GM23248 (cell line): ENCODE measurements at regions not wholly inside any gene's neighbourhood (a gene's known extent, or its start where the extent isn't known, plus 50 kb on each side); places are given as distances from the start of the nearest gene placed in this dataset.

Source experiments
- DNase-seq: peaks from one replicate; pipeline ENCODE4 v3.0.0-alpha.2; 2015
- H2AFZ ChIP-seq: fragments of 200-600 bp; sonication (generic); 2 replicates; pipeline ENCODE4 v1.6.1; 2016; ENCODE audit warnings: antibody characterized with exemption
- H3F3A ChIP-seq: fragments of 200-600 bp; sonication (generic); 2 replicates; pipeline ENCODE4 v1.6.1; 2016; ENCODE audit warnings: mild to moderate bottlenecking, antibody characterized with exemption, mixed run types; ENCODE audit not compliant: insufficient read depth
- H3K27ac ChIP-seq: fragments of 200-600 bp; sonication (generic); 2 replicates; pipeline ENCODE4 v1.5.1; 2016; ENCODE audit warnings: mild to moderate bottlenecking
- H3K27me3 ChIP-seq: fragments of 200-600 bp; sonication (generic); replicated peaks from 2 replicates; pipeline ENCODE4 v1.6.1; 2016; ENCODE audit warnings: mild to moderate bottlenecking; ENCODE audit not compliant: insufficient read depth
- H3K36me3 ChIP-seq: fragments of 200-600 bp; sonication (generic); 2 replicates; pipeline ENCODE4 v1.6.1; 2016; ENCODE audit warnings: low read depth, mild to moderate bottlenecking
- H3K4me1 ChIP-seq: fragments of 200-600 bp; sonication (generic); 2 replicates; pipeline ENCODE4 v1.6.1; 2016; ENCODE audit warnings: mild to moderate bottlenecking; ENCODE audit not compliant: insufficient read depth
- H3K4me2 ChIP-seq: fragments of 200-600 bp; sonication (generic); one replicate; pipeline ENCODE4 v1.6.1; 2016; ENCODE audit warnings: mild to moderate bottlenecking; ENCODE audit not compliant: unreplicated experiment
- H3K4me3 ChIP-seq: fragments of 200-600 bp; sonication (generic); 2 replicates; pipeline ENCODE4 v1.5.1; 2016; ENCODE audit warnings: mild to moderate bottlenecking
- H3K79me2 ChIP-seq: fragments of 200-600 bp; sonication (generic); 2 replicates; pipeline ENCODE4 v1.6.1; 2016; ENCODE audit warnings: mild to moderate bottlenecking; ENCODE audit not compliant: insufficient read depth
- H3K9ac ChIP-seq: fragments of 200-600 bp; sonication (generic); 2 replicates; pipeline ENCODE4 v1.6.1; 2016; ENCODE audit warnings: mild to moderate bottlenecking
- H3K9me2 ChIP-seq: fragments of 200-600 bp; sonication (generic); 2 replicates; pipeline ENCODE4 v1.6.1; 2016; ENCODE audit warnings: mixed run types, mild to moderate bottlenecking, moderate library complexity; ENCODE audit not compliant: insufficient read depth
- H3K9me3 ChIP-seq: fragments of 200-600 bp; sonication (generic); one replicate; pipeline ENCODE4 v1.6.1; 2017; ENCODE audit warnings: low read depth
- H4K20me1 ChIP-seq: fragments of 200-600 bp; sonication (generic); 2 replicates; pipeline ENCODE4 v1.6.0; 2016; ENCODE audit not compliant: insufficient read depth
- EZH2 ChIP-seq: fragments of 200-600 bp; sonication (generic); IDR thresholded peaks from 2 replicates; pipeline ENCODE4 v1.6.1; 2018; ENCODE audit warnings: antibody characterized with exemption, mild to moderate bottlenecking; ENCODE audit not compliant: insufficient read depth, poor library complexity, severe bottlenecking
- EZH2phosphoT487 ChIP-seq: fragments of 200-600 bp; sonication (generic); IDR thresholded peaks from 2 replicates; pipeline ENCODE4 v1.6.1; 2018; ENCODE audit warnings: antibody characterized with exemption, moderate library complexity, mild to moderate bottlenecking, low read depth; ENCODE audit not compliant: insufficient read depth
- WGBS, 2 experiments: methylation state at CpG; one replicate each; pipeline ENCODE4 v1.1.6; 2015 to 2017; ENCODE audit warnings: low lambda C conversion rate in 2 of 2, low coverage in 1 of 2; ENCODE audit errors: missing lambda C conversion rate in 2 of 2; 5-methylcytosine and 5-hydroxymethylcytosine counted together
- in situ Hi-C: fragments of 300-500 bp; cut with MboI; formaldehyde crosslinking; loops from 2 replicates; pipeline ENCODE4 v1.15.0; 2020

DNA sequence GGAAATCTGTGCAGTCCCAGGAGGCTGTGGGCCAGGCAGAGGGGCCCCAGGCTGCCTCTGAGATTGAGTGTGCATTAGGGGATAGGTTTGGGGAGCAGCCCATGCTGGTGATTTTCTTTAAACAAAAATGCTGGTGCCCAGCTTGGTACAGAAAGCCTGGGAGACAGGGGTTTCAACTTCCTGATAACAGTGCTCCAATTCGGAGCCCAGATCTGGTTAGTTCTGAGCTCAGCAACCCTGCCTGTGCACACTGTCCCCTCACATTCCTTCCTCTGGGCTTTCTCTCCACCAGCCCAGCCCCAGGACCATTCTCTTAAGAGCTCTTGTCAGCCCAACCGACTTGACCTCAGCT is 379.2 kb upstream of the ZMIZ1 start:
- Histone ChIP-seq H3K9ac (no peak overlapping the region), H3K79me2 (no peaks in the 10 kb centered on the region), H3K9me2 (no peaks in the 10 kb centered on the region), H3K27me3 (no peaks in the 10 kb centered on the region), H4K20me1 (no peaks in the 10 kb centered on the region), H3F3A (no peaks in the 10 kb centered on the region), H3K36me3 (no peaks in the 10 kb centered on the region), H3K4me1 (peaks cover 6% of the 10 kb centered on the region; the same call in 1 of the 2 replicates), H3K4me2 (no peak overlapping the region), H3K4me3 (no peak overlapping the region), H2AFZ (no peak overlapping the region), H3K27ac (no peak overlapping the region), H3K9me3 (no peaks in the 10 kb centered on the region)
- no peak for TF ChIP-seq EZH2
- no peak for TF ChIP-seq EZH2phosphoT487
- in situ Hi-C loops, result no loop called here
- 74 to 81% methylated on average over 2 of the region's 2 CpGs for WGBS, 2 experiments
- DNase-seq, result no peak

GRCh38 chr10:78690354-78691111 is 378.2 kb upstream of the ZMIZ1 start:
- no peaks in the 10 kb centered on the region for H3K9me2 ChIP-seq
- no peaks in the 10 kb centered on the region for H3K27me3 ChIP-seq
- in situ Hi-C loops, result no loop called here
- WGBS, 2 experiments, result 98 to 100% methylated on average over 3 of the region's 3 CpGs
- H3K79me2 ChIP-seq, result no peaks in the 10 kb centered on the region
- no peak overlapping the region for H2AFZ ChIP-seq
- H3K9me3 ChIP-seq, result no peaks in the 10 kb centered on the region
- H3K9ac ChIP-seq, result no peak overlapping the region
- H3K4me1 ChIP-seq, result peaks cover 6% of the 10 kb centered on the region; the same call in 1 of the 2 replicates
- no peak for DNase-seq
- H3K4me3 ChIP-seq, result no peak overlapping the region
- H3K36me3 ChIP-seq, result no peaks in the 10 kb centered on the region
- H3K27ac ChIP-seq, result no peak overlapping the region
- H4K20me1 ChIP-seq, result no peaks in the 10 kb centered on the region
- H3K4me2 ChIP-seq, result no peak overlapping the region
- no peak for TF ChIP-seq EZH2
- no peak for TF ChIP-seq EZH2phosphoT487
- no peaks in the 10 kb centered on the region for H3F3A ChIP-seq

DNA sequence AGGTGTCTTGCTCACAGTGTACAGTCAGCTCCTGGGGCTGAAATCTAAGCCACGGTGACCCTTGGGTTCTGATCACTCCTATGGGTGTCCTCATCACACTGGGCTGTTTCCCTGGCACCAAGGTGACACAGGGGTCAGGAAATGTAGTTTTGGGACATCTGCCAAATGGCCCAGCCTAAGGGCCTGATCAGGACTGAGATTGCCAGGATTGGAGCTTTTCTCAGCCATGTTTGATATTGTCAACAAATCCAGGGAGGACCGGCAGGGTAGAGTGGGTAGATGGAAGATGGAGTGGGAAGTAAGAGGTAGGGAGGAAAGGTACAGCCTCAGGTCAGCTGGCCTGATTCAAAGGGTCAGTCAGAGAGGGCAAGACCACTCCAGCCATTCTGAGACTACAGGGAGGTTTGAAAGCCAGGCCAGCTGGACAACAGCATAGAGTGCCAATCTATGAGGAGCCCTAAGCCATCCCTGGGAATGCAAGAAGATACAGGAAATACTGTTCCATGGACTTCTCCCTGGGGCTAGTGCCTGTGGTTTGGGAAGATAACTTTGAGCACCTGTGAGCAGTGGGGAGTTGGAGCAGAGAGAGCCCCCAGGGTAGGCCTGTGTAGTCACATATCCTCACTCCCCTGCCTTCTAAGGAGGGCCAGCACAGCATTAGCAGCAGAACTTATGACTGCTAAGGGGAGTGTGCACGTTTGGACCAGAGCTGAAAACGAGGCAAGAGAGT is 377.3 kb upstream of the ZMIZ1 start:
- H3K27me3 ChIP-seq, result no peaks in the 10 kb centered on the region
- no peak overlapping the region for H3K4me2 ChIP-seq
- no peak overlapping the region for H2AFZ ChIP-seq
- no peaks in the 10 kb centered on the region for H3F3A ChIP-seq
- 65 to 72% methylated on average over 4 of the region's 4 CpGs for WGBS, 2 experiments
- H3K9ac ChIP-seq, result no peak overlapping the region
- no peaks in the 10 kb centered on the region for H3K79me2 ChIP-seq
- no peaks in the 10 kb centered on the region for H3K9me3 ChIP-seq
- no peaks in the 10 kb centered on the region for H4K20me1 ChIP-seq
- no peak for DNase-seq
- no peak overlapping the region for H3K4me3 ChIP-seq
- in situ Hi-C loops, result no loop called here
- TF ChIP-seq EZH2phosphoT487, result no peak
- no peak for TF ChIP-seq EZH2
- H3K4me1 ChIP-seq, result no peaks in the 10 kb centered on the region
- no peak overlapping the region for H3K27ac ChIP-seq
- no peaks in the 10 kb centered on the region for H3K9me2 ChIP-seq
- H3K36me3 ChIP-seq, result no peaks in the 10 kb centered on the region

DNA sequence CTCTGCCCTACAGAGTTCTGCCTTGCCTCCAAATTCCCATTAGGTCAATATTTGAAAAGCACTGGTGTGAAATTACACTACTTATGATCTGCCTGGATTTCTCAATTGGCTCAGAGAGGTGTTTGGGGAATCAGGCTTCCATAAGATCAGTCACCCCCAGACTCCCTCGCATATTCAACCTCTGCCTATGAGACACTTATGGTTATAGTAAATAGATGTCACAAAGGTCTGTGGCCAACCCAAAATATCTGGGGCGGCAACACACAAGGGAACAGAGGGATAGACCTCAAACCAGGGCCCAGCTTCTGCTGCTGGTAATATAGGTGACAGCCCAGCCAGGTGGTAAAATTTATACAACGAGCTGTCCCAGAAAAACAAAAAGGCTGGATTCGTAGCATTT is 376.7 kb upstream of the ZMIZ1 start:
- Histone ChIP-seq H3K9me3 (no peaks in the 10 kb centered on the region), H4K20me1 (no peaks in the 10 kb centered on the region), H3K36me3 (no peaks in the 10 kb centered on the region), H3K27me3 (no peaks in the 10 kb centered on the region), H2AFZ (no peak overlapping the region), H3K4me2 (no peak overlapping the region), H3K9me2 (no peaks in the 10 kb centered on the region), H3K4me1 (no peaks in the 10 kb centered on the region), H3K27ac (no peak overlapping the region), H3K9ac (no peak overlapping the region), H3K4me3 (no peak overlapping the region), H3F3A (no peaks in the 10 kb centered on the region), H3K79me2 (no peaks in the 10 kb centered on the region)
- no peak for DNase-seq
- in situ Hi-C loops, result no loop called here
- no peak for TF ChIP-seq EZH2
- no peak for TF ChIP-seq EZH2phosphoT487
- 83 to 87% methylated on average over 4 of the region's 4 CpGs for WGBS, 2 experiments
